GM12873 (cell line): ENCODE measurements at regions not wholly inside any gene's neighbourhood (a gene's known extent, or its start where the extent isn't known, plus 50 kb on each side); places are given as distances from the start of the nearest gene placed in this dataset.

ENCODE experiments used
- CTCF ChIP-seq: IDR thresholded peaks from 2 replicates; pipeline ENCODE4 v1.5.1; 2012; ENCODE audit warnings: low read depth, mild to moderate bottlenecking, moderate library complexity, low read length, control low read depth; ENCODE audit not compliant: insufficient read depth; ENCODE audit errors: missing control alignments

DNA sequence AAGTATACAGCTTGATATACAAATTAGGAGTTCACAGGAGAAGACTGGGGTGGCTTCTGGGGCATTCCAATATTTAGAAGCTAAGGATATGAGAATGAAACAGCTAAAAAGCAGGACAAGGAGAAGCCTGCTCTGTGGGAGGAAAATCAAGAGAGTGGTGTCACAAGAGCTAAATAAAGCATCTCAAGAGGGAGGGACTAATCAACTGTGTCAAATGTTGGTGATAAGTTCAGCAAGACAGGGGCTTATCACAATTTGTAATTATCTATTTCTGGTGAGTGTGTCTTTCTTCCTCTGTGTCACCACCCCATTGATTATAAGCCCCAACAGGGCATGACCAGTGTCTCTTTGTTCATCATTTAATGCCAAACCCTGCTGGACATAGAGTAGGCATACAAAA lies 295.8 kb upstream of the DUSP10 start:
- no peak for TF ChIP-seq CTCF

- TF ChIP-seq CTCF, result no peak
Observed at GRCh38 chr1:222034790-222035189, 292.9 kb upstream of the DUSP10 start.

DNA sequence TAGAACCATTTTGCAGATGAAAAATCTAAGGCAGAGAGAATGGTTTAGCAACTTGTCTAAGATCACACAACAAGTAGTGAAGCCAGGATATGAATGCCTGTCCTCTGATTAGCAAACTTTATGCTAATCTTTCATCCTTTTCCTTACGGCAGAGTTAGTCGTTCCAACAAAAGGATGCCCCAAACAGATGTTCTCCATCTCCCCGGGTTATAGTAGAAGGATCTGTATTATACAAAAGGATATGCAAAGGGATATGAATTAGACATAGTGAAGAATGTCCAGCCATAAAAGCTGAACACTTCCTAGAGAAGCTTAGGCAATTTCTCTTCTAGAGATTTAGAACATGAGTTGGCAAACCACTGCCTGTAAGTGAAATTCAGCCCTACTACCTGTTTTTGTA lies 291.6 kb upstream of the DUSP10 start:
- no peak for TF ChIP-seq CTCF

- TF ChIP-seq CTCF, result no peak
Observed at GRCh38 chr1:222031318-222031717, 289.4 kb upstream of the DUSP10 start.

DNA sequence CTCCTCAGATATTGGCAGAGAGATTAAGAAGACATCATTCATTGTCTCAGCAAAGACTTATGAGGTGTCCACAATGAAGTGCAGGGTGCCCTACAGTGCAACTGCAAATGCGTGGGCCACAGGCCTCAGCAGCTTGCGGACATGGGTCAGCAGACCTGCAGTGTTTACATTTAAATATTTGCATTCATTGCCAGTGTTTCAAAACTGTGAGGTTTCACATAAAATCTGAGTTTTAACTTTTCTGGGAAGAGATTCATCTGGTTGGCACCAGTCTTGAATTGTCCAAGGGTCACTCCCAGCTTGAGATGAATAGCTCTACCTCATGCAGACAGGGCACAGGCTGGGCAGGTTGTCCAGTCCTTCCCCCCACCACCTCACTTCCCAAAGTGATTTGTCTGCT lies 286.8 kb upstream of the DUSP10 start:
- no peak for TF ChIP-seq CTCF

- no peak for TF ChIP-seq CTCF
Observed at GRCh38 chr1:222028116-222028515, 286.2 kb upstream of the DUSP10 start.

DNA sequence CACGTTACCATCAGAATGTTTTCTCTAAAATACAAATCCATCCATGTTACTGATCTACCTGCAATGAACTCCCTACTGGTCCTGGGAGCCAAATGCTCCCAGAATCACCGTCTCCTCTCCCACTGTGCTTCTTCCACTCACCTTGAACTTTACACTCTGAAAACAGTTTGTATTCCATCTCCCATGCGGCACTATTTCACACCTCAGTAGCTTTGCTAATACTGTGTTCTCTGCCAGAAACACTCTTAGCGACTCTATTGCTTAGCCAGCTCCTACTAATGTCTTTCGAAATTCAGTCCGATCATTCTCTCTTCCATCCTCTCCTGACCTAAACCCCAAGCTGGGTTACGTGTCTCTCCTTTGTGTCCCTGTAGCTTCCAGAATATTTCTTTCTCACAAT lies 284.4 kb upstream of the DUSP10 start:
- TF ChIP-seq CTCF, result no peak

DNA sequence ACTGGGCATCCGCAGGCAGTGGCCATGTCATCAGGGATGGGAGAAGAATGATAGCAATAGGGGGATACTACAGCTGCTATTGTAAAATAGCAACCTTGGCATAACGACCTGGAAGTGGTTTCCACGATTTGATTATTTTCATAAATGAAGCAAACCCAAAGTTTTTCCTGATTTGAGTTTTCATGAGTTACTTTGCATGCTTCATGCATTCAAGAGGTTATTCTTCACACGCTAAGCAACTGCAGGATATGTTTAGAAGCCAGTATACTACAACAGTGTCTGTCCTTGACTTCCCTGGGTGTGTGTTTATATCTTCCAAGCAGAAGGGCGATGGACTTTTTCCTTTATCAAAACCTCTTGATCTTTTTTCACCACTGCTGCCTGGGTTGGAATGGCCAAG lies 281.1 kb upstream of the DUSP10 start:
- TF ChIP-seq CTCF, result no peak
